ENCODE measurements at regions not wholly inside any gene's neighbourhood (a gene's known extent, or its start where the extent isn't known, plus 50 kb on each side); places are given as distances from the start of the nearest gene placed in this dataset.

GRCh38 chr5:154669402-154669801, 85.8 kb upstream of the LARP1 start:
- H2AK5ac ChIP-seq (ENCODE audit: low read depth, low read length), result no peak overlapping the region
- H3K23ac ChIP-seq (ENCODE audit: insufficient read length), result no peak overlapping the region
- TF ChIP-seq SP1 (IDR thresholded peaks at IDR 0.05; ENCODE audit: low read depth, low read length) (no peak), CBX8 (IDR thresholded peaks at IDR 0.05; ENCODE audit: borderline replicate concordance, low read depth, low read length) (no peak), NANOG (IDR thresholded peaks at IDR 0.05; ENCODE audit: insufficient read depth, low read depth, low read length, poor library complexity, severe bottlenecking) (no peak), TEAD4 (IDR thresholded peaks at IDR 0.05; ENCODE audit: low read depth, low read length) (no peak), SIX5 (IDR thresholded peaks at IDR 0.05; ENCODE audit: low read depth, low read length) (no peak), NRF1 (IDR thresholded peaks at IDR 0.05; ENCODE audit: low read depth, low read length) (no peak), ATF3 (IDR thresholded peaks at IDR 0.05; ENCODE audit: insufficient read depth, low read depth, low read length) (no peak)
- DNase-seq (ENCODE audit: low read depth in 1 of 2, low spot score in 2 of 2) (no peak), FAIRE-seq (no peak)
- no peak overlapping the region for H4K91ac ChIP-seq (replicated peaks; ENCODE audit: insufficient read length, low read length)
- H3K56ac ChIP-seq (replicated peaks; ENCODE audit: insufficient read length, low read depth, low read length), result no peak overlapping the region
- no peak overlapping the region for H3K4ac ChIP-seq (replicated peaks; ENCODE audit: insufficient read length, low read depth, low read length)
- H3K79me1 ChIP-seq (ENCODE audit: low read depth, low read length), result no peaks in the 10 kb centered on the region
- H3K18ac ChIP-seq (ENCODE audit: extremely low read depth, low read length), result no peak overlapping the region
- H2BK5ac ChIP-seq (ENCODE audit: low read depth, low read length), result no peak overlapping the region
- H3K36me3 ChIP-seq (ENCODE audit: control insufficient read depth in 2 of 4, insufficient read depth in 4 of 4, low read length in 3 of 4), result no peaks in the 10 kb centered on the region
- 97% methylated on average over 6 of the region's 7 CpGs; no CpG with 5 or more reads in 1 of the 2 experiments for WGBS, 2 experiments (ENCODE audit: extremely low coverage in 1 of 2, insufficient coverage in 1 of 2, insufficient read length in 1 of 2, insufficient replicate concordance in 2 of 2, low coverage in 1 of 2, low lambda C conversion rate in 2 of 2, missing lambda C conversion rate in 1 of 2)
- H2AFZ ChIP-seq (ENCODE audit: low read length), result no peak overlapping the region
- no peak overlapping the region for H3K9ac ChIP-seq (replicated peaks in 1 of 4; ENCODE audit: extremely low read depth in 1 of 4, low read depth in 3 of 4, low read length in 3 of 4)
- H4K20me1 ChIP-seq (replicated peaks in 1 of 2; ENCODE audit: control insufficient read depth in 1 of 2, insufficient read depth in 2 of 2, low read length in 2 of 2), result no peaks in the 10 kb centered on the region
- no peak overlapping the region for H3K14ac ChIP-seq (ENCODE audit: insufficient read length)
- ChIA-PET CTCF (ENCODE audit: partially characterized antibody) (interaction anchor here (0.6 to 1.1 kb wide), 3 partner anchors 8 to 209 kb away, joined by 3 read pairs; no protein-coding TSS in a partner anchor), POLR2A (ENCODE audit: partially characterized antibody) (interaction anchor here (0.6 to 0.8 kb wide), 3 partner anchors 13 to 89 kb away, joined by 3 read pairs; no protein-coding TSS in a partner anchor)
- no peak overlapping the region for H2BK20ac ChIP-seq (ENCODE audit: low read length)
- no peak overlapping the region for H2BK15ac ChIP-seq (ENCODE audit: low read length)
- no peaks in the 10 kb centered on the region for H3K23me2 ChIP-seq (ENCODE audit: low read depth, low read length)
- H3K4me1 ChIP-seq (replicated peaks in 1 of 4; ENCODE audit: control insufficient read depth in 3 of 4, insufficient read depth in 4 of 4, low read length in 3 of 4), result no peaks in the 10 kb centered on the region
- no peaks in the 10 kb centered on the region for H3K79me2 ChIP-seq (ENCODE audit: control insufficient read depth in 1 of 2, insufficient read depth in 2 of 2, low read length in 2 of 2)
- H3K4me2 ChIP-seq (ENCODE audit: insufficient read depth in 1 of 2, low read depth in 2 of 2, low read length in 2 of 2), result no peak overlapping the region
- H3K27me3 ChIP-seq (replicated peaks in 1 of 4; ENCODE audit: control insufficient read depth in 3 of 4, extremely low read depth in 1 of 4, insufficient read depth in 3 of 4, low read length in 3 of 4), result no peaks in the 10 kb centered on the region
- peaks cover 19% of the 10 kb centered on the region in 2 experiments for H3K9me3 ChIP-seq (ENCODE audit: insufficient read depth in 2 of 2, low read depth in 1 of 2, low read length in 1 of 2)
- H3K27ac ChIP-seq (ENCODE audit: low read depth, low read length), result no peak overlapping the region
- H4K5ac ChIP-seq (ENCODE audit: insufficient read length, low read depth, low read length), result no peak overlapping the region
- H2BK12ac ChIP-seq (ENCODE audit: low read depth, low read length), result no peak overlapping the region
- no peak overlapping the region for H4K8ac ChIP-seq (ENCODE audit: extremely low read depth, insufficient read depth, low read length)
- no peak overlapping the region for H3K4me3 ChIP-seq (ENCODE audit: extremely low read depth in 1 of 4, insufficient read depth in 2 of 4, low read depth in 3 of 4, low read length in 4 of 4)
- H2BK120ac ChIP-seq (replicated peaks; ENCODE audit: low read depth, low read length), result no peak overlapping the region
